Esophagus muscularis mucosa (tissue), 4 donors: ENCODE measurements at regions not wholly inside any gene's neighbourhood (a gene's known extent, or its start where the extent isn't known, plus 50 kb on each side); places are given as distances from the start of the nearest gene placed in this dataset.

Experiments used
- CTCF ChIP-seq, 3 experiments: fragments of 200-600 bp in 2 of 3; fragments of 450-650 bp in 1 of 3; sonication (generic) in 2 of 3; IDR thresholded peaks; one replicate each; pipeline ENCODE4 v1.5.1; 2017 to 2019; ENCODE audit warnings: antibody characterized with exemption in 3 of 3, mild to moderate bottlenecking in 2 of 3, moderate library complexity in 1 of 3
- EP300 ChIP-seq: sonication (generic); formaldehyde crosslinking; IDR thresholded peaks from one replicate; pipeline ENCODE4 v1.6.1; 2017; ENCODE audit warnings: antibody characterized with exemption
- POLR2AphosphoS5 ChIP-seq, 2 donors: sonication (generic); formaldehyde crosslinking; IDR thresholded peaks; one replicate each; pipeline ENCODE4 v1.6.1; 2017; ENCODE audit warnings: antibody characterized with exemption in 2 of 2

GRCh38 chr16:77588389-77588788 is 133.9 kb upstream of the NUDT7 start:
- TF ChIP-seq CTCF (IDR thresholded peaks at IDR 0.05) (no peak), POLR2AphosphoS5 (IDR thresholded peaks at IDR 0.05) (no peak), EP300 (no peak)
